AG09319 (cell line): ENCODE measurements at regions not wholly inside any gene's neighbourhood (a gene's known extent, or its start where the extent isn't known, plus 50 kb on each side); places are given as distances from the start of the nearest gene placed in this dataset.

ENCODE experiments used
- DNase-seq: peaks from one replicate; pipeline ENCODE4 v3.0.0-alpha.2; 2010; ENCODE audit warnings: low read depth; ENCODE audit errors: extremely low read depth
- CTCF ChIP-seq: IDR thresholded peaks from 2 replicates; pipeline ENCODE4 v1.5.1; 2011; ENCODE audit warnings: low read depth, mild to moderate bottlenecking, inconsistent platforms, low read length, moderate library complexity

GRCh38 chr14:51449681-51450080, 202.0 kb upstream of the FRMD6 start:
- no peak for DNase-seq
- TF ChIP-seq CTCF, result no peak

- TF ChIP-seq CTCF, result no peak
Measured at GRCh38 chr14:51451561-51451960, 200.1 kb upstream of the FRMD6 start.

GRCh38 chr14:51453869-51454268, 197.8 kb upstream of the FRMD6 start:
- DNase-seq, result no peak
- TF ChIP-seq CTCF, result no peak

More at GRCh38 chr14:51451561-51451960, 200.1 kb upstream of the FRMD6 start:
- no peak for DNase-seq

DNA sequence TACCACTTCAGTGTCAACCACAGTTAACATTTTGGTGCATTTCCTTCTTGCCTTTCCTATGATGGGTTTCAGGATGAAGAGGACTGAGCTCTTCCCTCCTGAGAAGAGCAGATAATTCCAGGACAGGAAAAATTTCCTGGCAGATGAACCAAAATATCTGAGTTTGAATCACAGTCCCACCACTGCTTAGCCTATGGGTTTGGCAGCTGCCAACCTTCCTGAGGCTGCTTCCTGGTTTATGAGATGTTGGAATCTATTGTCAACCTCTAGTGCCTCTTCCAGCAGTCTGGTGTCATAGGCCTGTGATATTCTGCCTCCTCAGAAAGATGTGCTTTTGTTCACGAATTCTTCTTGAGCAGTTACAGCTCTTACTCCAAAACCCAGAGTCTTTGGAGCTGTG, 197.4 kb upstream of the FRMD6 start:
- no peak for DNase-seq
- no peak for TF ChIP-seq CTCF

DNA sequence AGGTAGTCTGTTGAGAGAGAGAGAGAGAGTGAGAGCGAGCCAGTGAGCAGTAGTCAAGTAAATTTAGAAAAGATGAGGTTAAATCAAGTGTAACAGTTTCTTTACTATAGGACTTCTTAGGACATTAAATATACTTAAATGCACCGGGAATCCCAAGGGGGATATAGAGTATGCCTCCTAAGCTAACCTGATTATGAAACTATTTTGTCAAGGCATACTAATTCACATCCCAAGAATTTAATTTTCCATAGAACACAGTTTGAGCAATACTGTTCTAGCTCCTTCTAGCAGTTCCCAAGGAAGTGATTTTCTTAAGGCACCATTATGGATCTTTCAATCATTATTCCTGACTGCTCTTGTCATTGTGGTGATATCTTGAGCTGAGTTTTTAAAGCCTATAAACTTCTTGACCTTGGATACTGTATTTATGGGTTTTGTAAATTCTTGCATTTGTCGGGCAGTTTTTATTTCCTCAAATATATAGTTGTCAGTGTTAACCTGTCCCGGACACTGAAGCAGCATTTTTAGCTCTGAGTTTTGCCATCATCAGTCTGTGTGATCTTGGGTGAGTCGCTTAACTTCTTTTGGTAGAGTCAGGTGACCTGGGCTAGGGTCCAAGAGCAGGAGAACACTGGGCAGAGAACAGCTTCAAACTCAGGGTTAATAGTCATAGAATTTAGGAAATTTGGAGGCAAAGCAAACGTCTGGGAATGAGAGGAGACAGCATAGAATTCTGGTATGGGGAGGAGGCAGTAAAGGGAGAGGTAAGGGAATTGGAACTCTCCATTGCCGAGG, 196.5 kb upstream of the FRMD6 start:
- no peak for TF ChIP-seq CTCF
- no peak for DNase-seq

DNA sequence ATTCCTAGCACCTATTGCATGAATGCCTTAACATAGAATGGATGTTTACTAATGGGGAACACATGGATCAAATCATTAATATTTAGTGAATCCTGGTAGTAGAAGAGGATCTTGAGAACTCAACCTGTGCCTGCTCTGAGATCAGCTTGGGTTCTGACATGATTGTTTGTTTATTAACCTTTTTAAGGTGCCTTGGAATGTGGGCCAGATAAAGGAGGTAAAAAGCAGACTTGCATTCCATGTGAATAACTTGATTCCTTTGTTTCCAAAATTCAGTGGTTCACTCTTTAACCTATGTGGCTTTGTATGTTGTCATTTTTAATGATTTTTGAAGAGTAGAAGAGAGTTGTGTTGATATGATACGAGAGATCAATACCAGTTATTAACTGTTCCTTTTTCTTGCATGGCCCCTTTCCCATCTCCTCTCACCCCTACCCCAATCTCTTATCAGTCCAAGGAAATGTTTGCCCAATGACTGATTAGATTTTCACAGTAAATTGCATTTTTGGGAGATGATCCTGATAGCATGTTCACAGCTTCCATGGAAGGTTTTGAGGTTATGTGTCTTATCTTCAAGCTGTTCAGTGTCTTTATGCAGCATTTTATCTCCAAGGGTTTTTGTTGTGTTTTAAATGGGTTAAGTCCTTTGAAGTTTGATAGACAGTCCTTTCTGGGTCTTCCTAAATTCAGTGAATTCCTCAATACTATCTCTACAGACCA, 193.7 kb upstream of the FRMD6 start:
- no peak for TF ChIP-seq CTCF
- DNase-seq, result no peak

- DNase-seq, result no peak
- TF ChIP-seq CTCF, result no peak
Measured at GRCh38 chr14:51458563-51458955, 193.2 kb upstream of the FRMD6 start.
